B cell (primary cell): ENCODE measurements at regions not wholly inside any gene's neighbourhood (a gene's known extent, or its start where the extent isn't known, plus 50 kb on each side); places are given as distances from the start of the nearest gene placed in this dataset.

Experiments used
- ATAC-seq: fragments of 200-7000 bp; cut with Tn5 transposase; one replicate; pipeline ENCODE4 v1.10.0; 2021; ENCODE audit warnings: low read depth, mild to moderate bottlenecking, moderate number of reproducible peaks, moderate library complexity
- CTCF ChIA-PET: fragments of 350-600 bp; sonication (Branson Sonifier 250); formaldehyde crosslinking; loops from one replicate; lab custom pipeline; 2021; ENCODE audit warnings: antibody characterized with exemption, inconsistent platforms; lab: Charles Lee
- POLR2A ChIA-PET: fragments of 350-600 bp; sonication (Branson Sonifier 250); formaldehyde crosslinking; loops from one replicate; lab custom pipeline; 2021; ENCODE audit warnings: antibody characterized with exemption; lab: Charles Lee
- DNase-seq: peaks from one replicate; pipeline ENCODE4 v3.0.0; 2013
- H2AFZ ChIP-seq: 2 replicates; pipeline ENCODE4 v1.6.1; 2012; ENCODE audit warnings: mild to moderate bottlenecking, low read depth, low read length; ENCODE audit not compliant: insufficient read depth, poor library complexity, severe bottlenecking
- H3K27ac ChIP-seq, 2 donors: 1 replicate in 1 of 2; 2 replicates in 1 of 2; pipeline ENCODE4 v1.5.1; 2012 to 2013; ENCODE audit warnings: low read length in 2 of 2, mild to moderate bottlenecking in 2 of 2, moderate library complexity in 1 of 2
- H3K27me3 ChIP-seq, 4 experiments: fragments of 200-600 bp in 1 of 4; sonication (generic) in 1 of 4; replicated peaks in 1 of 4; 1 replicate in 2 of 4; 2 replicates in 2 of 4; pipeline versions ENCODE4 v1.6.1 to v1.7.0; 2013 to 2016; ENCODE audit warnings: low read length in 3 of 4, mild to moderate bottlenecking in 2 of 4, mixed read lengths in 1 of 4, moderate library complexity in 1 of 4; ENCODE audit not compliant: insufficient read depth in 4 of 4, control insufficient read depth in 3 of 4; ENCODE audit errors: control extremely low read depth in 1 of 4
- H3K36me3 ChIP-seq, 2 experiments: replicated peaks in 1 of 2; 1 replicate in 1 of 2; 2 replicates in 1 of 2; pipeline versions ENCODE4 v1.6.1 to v1.7.1; 2013; ENCODE audit warnings: low read length in 1 of 2; ENCODE audit not compliant: insufficient read depth in 2 of 2, control insufficient read depth in 1 of 2; ENCODE audit errors: control extremely low read depth in 1 of 2, extremely low read depth in 1 of 2
- H3K4me1 ChIP-seq, 2 donors: fragments of 200-600 bp in 1 of 2; sonication (generic) in 1 of 2; 1 replicate in 1 of 2; 2 replicates in 1 of 2; pipeline versions ENCODE4 v1.5.1 to v1.6.1; 2013 to 2017; ENCODE audit warnings: low read length in 2 of 2; ENCODE audit not compliant: control insufficient read depth in 2 of 2, insufficient read depth in 2 of 2
- H3K4me2 ChIP-seq: replicated peaks from 2 replicates; pipeline ENCODE3; 2012; ENCODE audit warnings: mild to moderate bottlenecking, low read depth, low read length; ENCODE audit not compliant: poor library complexity, severe bottlenecking
- H3K4me3 ChIP-seq, 5 experiments: fragments of 200-600 bp in 1 of 5; sonication (generic) in 1 of 5; 1 replicate in 3 of 5; 2 replicates in 2 of 5; pipeline versions ENCODE4 v1.5.1 to v1.7.0; 2011 to 2016; ENCODE audit warnings: low read length in 4 of 5, mild to moderate bottlenecking in 4 of 5, low read depth in 2 of 5, control low read depth in 1 of 5, moderate library complexity in 1 of 5; ENCODE audit not compliant: insufficient read depth in 1 of 5; ENCODE audit errors: control extremely low read depth in 1 of 5, extremely low read depth in 1 of 5
- H3K79me2 ChIP-seq: fragments of 200-600 bp; sonication (generic); one replicate; pipeline ENCODE4 v1.6.0; 2016; ENCODE audit warnings: low read length; ENCODE audit not compliant: control insufficient read depth, insufficient read depth
- H3K9ac ChIP-seq: fragments of 200-600 bp; sonication (generic); 2 replicates; pipeline ENCODE4 v1.6.1; 2017; ENCODE audit warnings: mild to moderate bottlenecking, low read length, moderate library complexity
- H3K9me3 ChIP-seq, 3 donors: one replicate each; pipeline versions ENCODE4 v1.6.1 to v1.7.1; 2013; ENCODE audit warnings: low read length in 2 of 3; ENCODE audit not compliant: control insufficient read depth in 2 of 3, insufficient read depth in 1 of 3; ENCODE audit errors: control extremely low read depth in 1 of 3
- H4K20me1 ChIP-seq: 2 replicates; pipeline ENCODE4 v1.6.0; 2012; ENCODE audit warnings: mild to moderate bottlenecking, low read length; ENCODE audit not compliant: insufficient read depth, control insufficient read depth, poor library complexity, severe bottlenecking
- H3K27ac Mint-ChIP-seq: one replicate; pipeline ENCODE4 v1.8.0; 2021; ENCODE audit warnings: mixed read lengths
- H3K27me3 Mint-ChIP-seq: one replicate; pipeline ENCODE4 v1.8.0; 2021; ENCODE audit warnings: mixed read lengths
- H3K4me1 Mint-ChIP-seq: one replicate; pipeline ENCODE4 v1.8.0; 2021; ENCODE audit warnings: mixed read lengths
- H3K4me3 Mint-ChIP-seq: one replicate; pipeline ENCODE4 v1.8.0; 2021; ENCODE audit warnings: mixed read lengths
- H3K9me3 Mint-ChIP-seq: one replicate; pipeline ENCODE4 v1.8.0; 2022; ENCODE audit warnings: mixed read lengths; ENCODE audit not compliant: insufficient read depth
- EZH2 ChIP-seq: IDR thresholded peaks from 2 replicates; pipeline ENCODE4 v1.6.1; 2012; ENCODE audit warnings: borderline replicate concordance, low read depth, mild to moderate bottlenecking, moderate library complexity, low read length; ENCODE audit not compliant: insufficient read depth, poor library complexity, severe bottlenecking
- WGBS: methylation state at CpG from one replicate; pipeline ENCODE4 v1.1.5; 2013; ENCODE audit warnings: missing lambda C conversion rate; ENCODE audit not compliant: insufficient coverage; 5-methylcytosine and 5-hydroxymethylcytosine counted together
- intact Hi-C: fragments of 100-400 bp; cut with micrococcal nuclease; formaldehyde crosslinking; loops from one replicate; pipeline ENCODE4 v1.10.0; 2022
- TF ChIP-seq, protein P1 (sequence below): fragments of 200-600 bp; IDR thresholded peaks from one replicate; pipeline ENCODE4 v1.8.0; 2022; ENCODE audit warnings: antibody characterized with exemption, mild to moderate bottlenecking

DNA sequence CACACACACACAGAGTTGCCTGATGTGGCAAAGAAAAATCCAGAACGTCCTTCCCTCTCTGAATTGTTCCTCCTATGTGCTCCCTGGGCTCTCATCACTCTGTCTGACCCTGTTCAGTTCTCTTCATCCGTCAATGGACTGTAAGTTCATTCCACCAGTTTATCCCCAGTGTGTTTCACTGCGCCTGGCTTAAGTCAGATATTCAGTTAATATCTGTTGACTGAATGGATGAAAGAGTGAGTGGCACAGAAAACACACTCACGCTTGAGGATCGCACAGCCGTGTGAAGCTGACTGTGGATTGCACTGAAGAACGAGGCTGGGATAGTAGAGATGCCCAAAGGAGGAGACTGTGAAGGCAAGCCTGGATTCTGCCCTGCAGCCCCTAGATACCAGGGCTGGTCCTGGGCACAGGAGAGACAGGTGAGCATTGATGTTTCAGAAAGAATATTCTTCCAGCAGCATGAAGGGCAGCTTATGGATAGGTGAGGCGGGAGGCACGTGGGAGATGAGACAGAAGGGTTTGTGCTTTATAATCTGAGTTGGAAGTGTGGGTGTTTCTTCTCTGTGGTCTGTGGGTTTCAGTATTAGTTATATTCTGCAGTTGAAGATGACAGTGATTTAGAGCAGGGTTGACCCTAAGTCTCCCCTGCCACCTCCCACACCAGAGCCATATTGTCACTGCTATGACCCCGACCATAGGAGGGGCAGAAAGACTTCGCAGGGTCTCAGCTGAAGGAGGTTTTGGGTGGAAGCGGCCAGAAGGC is 129.9 kb downstream of the SOCS6 start:
- Histone ChIP-seq H3K4me3 (no peak overlapping the region), H3K9ac (no peak overlapping the region), H2AFZ (no peak overlapping the region), H3K9me3 (no peaks in the 10 kb centered on the region), H4K20me1 (no peaks in the 10 kb centered on the region), H3K36me3 (no peaks in the 10 kb centered on the region), H3K4me2 (no peak overlapping the region), H3K27ac (no peak overlapping the region), H3K4me1 (no peaks in the 10 kb centered on the region), H3K27me3 (no peaks in the 10 kb centered on the region), H3K79me2 (no peaks in the 10 kb centered on the region)
- Mint-ChIP-seq H3K4me3 (no peak overlapping the region), H3K4me1 (no peaks in the 10 kb centered on the region), H3K27me3 (peaks cover 7% of the 10 kb centered on the region), H3K27ac (no peak overlapping the region), H3K9me3 (no peaks in the 10 kb centered on the region)
- WGBS, result 89% methylated on average over 5 of the region's 12 CpGs
- TF ChIP-seq, protein P1, sequence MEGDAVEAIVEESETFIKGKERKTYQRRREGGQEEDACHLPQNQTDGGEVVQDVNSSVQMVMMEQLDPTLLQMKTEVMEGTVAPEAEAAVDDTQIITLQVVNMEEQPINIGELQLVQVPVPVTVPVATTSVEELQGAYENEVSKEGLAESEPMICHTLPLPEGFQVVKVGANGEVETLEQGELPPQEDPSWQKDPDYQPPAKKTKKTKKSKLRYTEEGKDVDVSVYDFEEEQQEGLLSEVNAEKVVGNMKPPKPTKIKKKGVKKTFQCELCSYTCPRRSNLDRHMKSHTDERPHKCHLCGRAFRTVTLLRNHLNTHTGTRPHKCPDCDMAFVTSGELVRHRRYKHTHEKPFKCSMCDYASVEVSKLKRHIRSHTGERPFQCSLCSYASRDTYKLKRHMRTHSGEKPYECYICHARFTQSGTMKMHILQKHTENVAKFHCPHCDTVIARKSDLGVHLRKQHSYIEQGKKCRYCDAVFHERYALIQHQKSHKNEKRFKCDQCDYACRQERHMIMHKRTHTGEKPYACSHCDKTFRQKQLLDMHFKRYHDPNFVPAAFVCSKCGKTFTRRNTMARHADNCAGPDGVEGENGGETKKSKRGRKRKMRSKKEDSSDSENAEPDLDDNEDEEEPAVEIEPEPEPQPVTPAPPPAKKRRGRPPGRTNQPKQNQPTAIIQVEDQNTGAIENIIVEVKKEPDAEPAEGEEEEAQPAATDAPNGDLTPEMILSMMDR, result no peak
- TF ChIP-seq EZH2, result no peak
- DNase-seq, result no peak
- ChIA-PET CTCF (interaction anchor here (1.6 kb wide), 1 partner anchor 15 kb away, joined by 9 read pairs; no protein-coding TSS in a partner anchor), POLR2A (no interaction called here)
- intact Hi-C loops, result no loop called here
- ATAC-seq, result no peak

DNA sequence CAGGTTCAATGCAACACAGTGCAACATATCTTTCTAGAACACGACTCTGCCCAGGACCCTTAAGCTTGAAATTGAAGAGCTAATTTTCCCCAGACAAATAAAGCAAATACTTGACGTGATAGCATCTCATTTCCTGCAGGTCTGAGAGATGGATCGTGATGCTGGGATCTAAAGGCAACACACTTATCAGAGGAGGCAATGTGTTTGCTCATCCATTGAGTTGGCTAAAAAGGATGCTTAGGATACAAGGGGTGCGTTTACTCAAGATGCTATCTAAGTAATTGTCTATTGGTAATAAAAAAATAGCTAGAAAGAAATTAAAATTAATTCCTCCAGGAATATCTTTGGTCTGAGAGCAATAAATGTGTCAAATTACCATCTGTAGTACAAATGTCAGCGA is 129.0 kb downstream of the SOCS6 start:
- intact Hi-C loops, result no loop called here
- no peaks in the 10 kb centered on the region for H3K9me3 ChIP-seq
- CTCF ChIA-PET, result interaction anchor here (1.6 kb wide), 1 partner anchor 16 kb away, joined by 9 read pairs; no protein-coding TSS in a partner anchor
- H3K4me1 Mint-ChIP-seq, result no peaks in the 10 kb centered on the region
- no peak overlapping the region for H2AFZ ChIP-seq
- no peaks in the 10 kb centered on the region for H3K36me3 ChIP-seq
- peaks cover 6% of the 10 kb centered on the region for H3K27me3 Mint-ChIP-seq
- no peaks in the 10 kb centered on the region for H3K4me1 ChIP-seq
- no peak overlapping the region for H3K27ac Mint-ChIP-seq
- no peaks in the 10 kb centered on the region for H3K27me3 ChIP-seq
- no peak for TF ChIP-seq EZH2
- TF ChIP-seq, protein P1, result no peak
- POLR2A ChIA-PET, result no interaction called here
- H3K4me2 ChIP-seq, result no peak overlapping the region
- WGBS, result 50% methylated on average over 1 of the region's 5 CpGs
- H3K4me3 ChIP-seq, result no peak overlapping the region
- no peak overlapping the region for H3K27ac ChIP-seq
- DNase-seq, result no peak
- ATAC-seq, result no peak
- H3K9ac ChIP-seq, result no peak overlapping the region
- H3K4me3 Mint-ChIP-seq, result no peak overlapping the region
- no peaks in the 10 kb centered on the region for H4K20me1 ChIP-seq
- H3K79me2 ChIP-seq, result no peaks in the 10 kb centered on the region
- H3K9me3 Mint-ChIP-seq, result no peaks in the 10 kb centered on the region
